GM19351 (cell line): ENCODE measurements at regions not wholly inside any gene's neighbourhood (a gene's known extent, or its start where the extent isn't known, plus 50 kb on each side); places are given as distances from the start of the nearest gene placed in this dataset.
"Not testable (repeated sequence)": the region's sequence is repeated elsewhere in the genome, so short reads cannot be mapped to it uniquely, and the experiment has no call there.

Source experiments
- ATAC-seq: cut with Tn5 transposase; IDR thresholded peaks from one replicate; pipeline ENCODE4 v1.9.1; 2021; ENCODE audit warnings: mild to moderate bottlenecking, moderate library complexity; ENCODE audit not compliant: unreplicated experiment

- ATAC-seq = no peak
Measured at GRCh38 chr12:58615576-58615975, 304.7 kb downstream of the LRIG3 start.

GRCh38 chr12:58616618-58617017, 303.7 kb downstream of the LRIG3 start:
- ATAC-seq = no peak

GRCh38 chr12:58621126-58621525, 299.2 kb downstream of the LRIG3 start:
- ATAC-seq = no peak

GRCh38 chr12:58629376-58629775, 290.9 kb downstream of the LRIG3 start:
- no peak for ATAC-seq

GRCh38 chr12:58633479-58633878, 286.8 kb downstream of the LRIG3 start:
- no peak for ATAC-seq

GRCh38 chr12:58639318-58639934, 280.9 kb downstream of the LRIG3 start:
- no peak for ATAC-seq

- ATAC-seq = no peak
Measured at GRCh38 chr12:58640314-58640713, 280.0 kb downstream of the LRIG3 start.

- no peak for ATAC-seq
Measured at GRCh38 chr12:58645946-58646345, 274.4 kb downstream of the LRIG3 start.

GRCh38 chr12:58647495-58647894, 272.8 kb downstream of the LRIG3 start:
- no peak for ATAC-seq

- ATAC-seq = no peak
Measured at GRCh38 chr12:58648176-58648575, 272.1 kb downstream of the LRIG3 start.

GRCh38 chr12:58651850-58652249, 268.5 kb downstream of the LRIG3 start:
- no peak for ATAC-seq

GRCh38 chr12:58654021-58654420, 266.3 kb downstream of the LRIG3 start:
- no peak for ATAC-seq

GRCh38 chr12:58655375-58655774, 264.9 kb downstream of the LRIG3 start:
- ATAC-seq = no peak

GRCh38 chr12:58656254-58657009, 263.9 kb downstream of the LRIG3 start:
- no peak for ATAC-seq

GRCh38 chr12:58657190-58657589, 263.1 kb downstream of the LRIG3 start:
- ATAC-seq = no peak

- no peak for ATAC-seq
Measured at GRCh38 chr12:58665375-58665774, 254.9 kb downstream of the LRIG3 start.

GRCh38 chr12:58668233-58668632, 252.1 kb downstream of the LRIG3 start:
- ATAC-seq = no peak

GRCh38 chr12:58668871-58669270, 251.4 kb downstream of the LRIG3 start:
- no peak for ATAC-seq

GRCh38 chr12:58670623-58671022, 249.7 kb downstream of the LRIG3 start:
- ATAC-seq = no peak

- no peak for ATAC-seq
Measured at GRCh38 chr12:58671196-58671595, 249.1 kb downstream of the LRIG3 start.

- no peak for ATAC-seq
Measured at GRCh38 chr12:58673021-58673420, 247.3 kb downstream of the LRIG3 start.

GRCh38 chr12:58677833-58678232, 242.5 kb downstream of the LRIG3 start:
- not testable (repeated sequence) for ATAC-seq

GRCh38 chr12:58678753-58679152, 241.6 kb downstream of the LRIG3 start:
- no peak for ATAC-seq
